ENCODE measurements at regions not wholly inside any gene's neighbourhood (a gene's known extent, or its start where the extent isn't known, plus 50 kb on each side); places are given as distances from the start of the nearest gene placed in this dataset.

GRCh38 chr12:87820524-87821202, 208.5 kb downstream of the C12orf50 start:
- no peaks in the 10 kb centered on the region for H3K36me3 Mint-ChIP-seq (ENCODE audit: low read depth)
- DNase-seq = no peak
- no peaks in the 10 kb centered on the region for H3K27me3 Mint-ChIP-seq
- ChIA-PET CTCF (no interaction called here), POLR2A (no interaction called here)
- no peak overlapping the region for H3K27ac Mint-ChIP-seq
- H3K4me3 Mint-ChIP-seq = no peak overlapping the region
- no peaks in the 10 kb centered on the region for H3K4me1 Mint-ChIP-seq
- no peaks in the 10 kb centered on the region for H3K9me3 Mint-ChIP-seq

- Mint-ChIP-seq H3K27ac (no peak overlapping the region), H3K9me3 (no peaks in the 10 kb centered on the region), H3K36me3 (ENCODE audit: low read depth) (no peaks in the 10 kb centered on the region), H3K4me3 (no peak overlapping the region), H3K27me3 (no peaks in the 10 kb centered on the region), H3K4me1 (no peaks in the 10 kb centered on the region)
- DNase-seq = no peak
- CTCF ChIA-PET = no interaction called here
- POLR2A ChIA-PET = no interaction called here
These were observed 210.8 kb downstream of the C12orf50 start for GRCh38 chr12:87818441-87818840.

GRCh38 chr12:87815771-87816585, 213.2 kb downstream of the C12orf50 start:
- Mint-ChIP-seq H3K27me3 (no peaks in the 10 kb centered on the region), H3K9me3 (no peaks in the 10 kb centered on the region)
- POLR2A ChIA-PET = no interaction called here

GRCh38 chr12:87814625-87815024, 214.6 kb downstream of the C12orf50 start:
- CTCF ChIA-PET = no interaction called here
- no peaks in the 10 kb centered on the region for H3K36me3 Mint-ChIP-seq (ENCODE audit: low read depth)

More at GRCh38 chr12:87815771-87816585, 213.2 kb downstream of the C12orf50 start:
- DNase-seq = no peak
- Mint-ChIP-seq H3K36me3 (ENCODE audit: low read depth) (no peaks in the 10 kb centered on the region), H3K4me1 (no peaks in the 10 kb centered on the region), H3K4me3 (no peak overlapping the region), H3K27ac (no peak overlapping the region)
- CTCF ChIA-PET = no interaction called here

GRCh38 chr12:87813476-87814234, 215.5 kb downstream of the C12orf50 start:
- no peaks in the 10 kb centered on the region for H3K4me1 Mint-ChIP-seq
- CTCF ChIA-PET = no interaction called here
- H3K36me3 Mint-ChIP-seq (ENCODE audit: low read depth) = no peaks in the 10 kb centered on the region
- no peaks in the 10 kb centered on the region for H3K27me3 Mint-ChIP-seq
- no peak for DNase-seq
- H3K4me3 Mint-ChIP-seq = no peak overlapping the region
- POLR2A ChIA-PET = no interaction called here
- H3K27ac Mint-ChIP-seq = no peak overlapping the region
- H3K9me3 Mint-ChIP-seq = no peaks in the 10 kb centered on the region

More at GRCh38 chr12:87814625-87815024, 214.6 kb downstream of the C12orf50 start:
- POLR2A ChIA-PET = no interaction called here
- Mint-ChIP-seq H3K9me3 (no peaks in the 10 kb centered on the region), H3K27me3 (no peaks in the 10 kb centered on the region), H3K27ac (no peak overlapping the region), H3K4me1 (no peaks in the 10 kb centered on the region), H3K4me3 (no peak overlapping the region)
- DNase-seq = no peak

GRCh38 chr12:87812681-87813080, 216.5 kb downstream of the C12orf50 start:
- H3K36me3 Mint-ChIP-seq (ENCODE audit: low read depth) = no peaks in the 10 kb centered on the region
- CTCF ChIA-PET = no interaction called here
- POLR2A ChIA-PET = no interaction called here
- no peak for DNase-seq
- H3K4me3 Mint-ChIP-seq = no peak overlapping the region
- H3K27me3 Mint-ChIP-seq = no peaks in the 10 kb centered on the region
- no peaks in the 10 kb centered on the region for H3K4me1 Mint-ChIP-seq
- H3K9me3 Mint-ChIP-seq = no peaks in the 10 kb centered on the region
- H3K27ac Mint-ChIP-seq = no peak overlapping the region

GRCh38 chr12:87812030-87812429, 217.2 kb downstream of the C12orf50 start:
- Mint-ChIP-seq H3K27me3 (no peaks in the 10 kb centered on the region), H3K27ac (no peak overlapping the region), H3K36me3 (ENCODE audit: low read depth) (no peaks in the 10 kb centered on the region), H3K4me3 (no peak overlapping the region), H3K9me3 (no peaks in the 10 kb centered on the region), H3K4me1 (no peaks in the 10 kb centered on the region)
- ChIA-PET CTCF (no interaction called here), POLR2A (no interaction called here)
- no peak for DNase-seq

- Mint-ChIP-seq H3K27me3 (no peaks in the 10 kb centered on the region), H3K4me1 (no peaks in the 10 kb centered on the region), H3K27ac (no peak overlapping the region), H3K9me3 (no peaks in the 10 kb centered on the region), H3K4me3 (no peak overlapping the region), H3K36me3 (ENCODE audit: low read depth) (no peaks in the 10 kb centered on the region)
- DNase-seq = no peak
- POLR2A ChIA-PET = no interaction called here
- CTCF ChIA-PET = no interaction called here
These were observed 219.3 kb downstream of the C12orf50 start for GRCh38 chr12:87809916-87810315.

- POLR2A ChIA-PET = no interaction called here
- Mint-ChIP-seq H3K36me3 (ENCODE audit: low read depth) (no peaks in the 10 kb centered on the region), H3K4me3 (no peak overlapping the region), H3K27me3 (no peaks in the 10 kb centered on the region), H3K9me3 (no peaks in the 10 kb centered on the region), H3K27ac (no peak overlapping the region), H3K4me1 (no peaks in the 10 kb centered on the region)
- no peak for DNase-seq
- CTCF ChIA-PET = no interaction called here
These were observed 222.1 kb downstream of the C12orf50 start for GRCh38 chr12:87807086-87807485.

GRCh38 chr12:87806310-87806709, 222.9 kb downstream of the C12orf50 start:
- Mint-ChIP-seq H3K27ac (no peak overlapping the region), H3K4me1 (no peaks in the 10 kb centered on the region), H3K27me3 (no peaks in the 10 kb centered on the region), H3K9me3 (no peaks in the 10 kb centered on the region), H3K4me3 (no peak overlapping the region), H3K36me3 (ENCODE audit: low read depth) (no peaks in the 10 kb centered on the region)
- ChIA-PET CTCF (no interaction called here), POLR2A (no interaction called here)
- no peak for DNase-seq

GRCh38 chr12:87804386-87804785, 224.8 kb downstream of the C12orf50 start:
- POLR2A ChIA-PET = no interaction called here
- CTCF ChIA-PET = no interaction called here
- no peak for DNase-seq
- H3K36me3 Mint-ChIP-seq (ENCODE audit: low read depth) = no peaks in the 10 kb centered on the region
- no peak overlapping the region for H3K27ac Mint-ChIP-seq
- H3K4me3 Mint-ChIP-seq = no peak overlapping the region
- H3K9me3 Mint-ChIP-seq = no peaks in the 10 kb centered on the region
- no peaks in the 10 kb centered on the region for H3K4me1 Mint-ChIP-seq
- no peaks in the 10 kb centered on the region for H3K27me3 Mint-ChIP-seq

GRCh38 chr12:87802721-87803011, 226.5 kb downstream of the C12orf50 start:
- POLR2A ChIA-PET = no interaction called here
- CTCF ChIA-PET = no interaction called here
- no peak overlapping the region for H3K4me3 Mint-ChIP-seq

GRCh38 chr12:87801860-87802720, 227.1 kb downstream of the C12orf50 start:
- no peak for DNase-seq
- H3K4me1 Mint-ChIP-seq = no peaks in the 10 kb centered on the region
- H3K27me3 Mint-ChIP-seq = no peaks in the 10 kb centered on the region
- no peaks in the 10 kb centered on the region for H3K9me3 Mint-ChIP-seq
- H3K27ac Mint-ChIP-seq = no peak overlapping the region
- no peak overlapping the region for H3K4me3 Mint-ChIP-seq
- POLR2A ChIA-PET = no interaction called here
- H3K36me3 Mint-ChIP-seq (ENCODE audit: low read depth) = no peaks in the 10 kb centered on the region
- CTCF ChIA-PET = no interaction called here

More at GRCh38 chr12:87802721-87803011, 226.5 kb downstream of the C12orf50 start:
- Mint-ChIP-seq H3K9me3 (no peaks in the 10 kb centered on the region), H3K27ac (no peak overlapping the region), H3K27me3 (no peaks in the 10 kb centered on the region), H3K36me3 (ENCODE audit: low read depth) (no peaks in the 10 kb centered on the region), H3K4me1 (no peaks in the 10 kb centered on the region)
- DNase-seq = no peak

All from activated CD4-positive, alpha-beta memory T cell treated with anti-CD3 and anti-CD28 coated beads, Interleukin-2, amount 10 ng/mL, durations not matched to agents 7 days and 5 days (primary cell).